ENCODE measurements at regions not wholly inside any gene's neighbourhood (a gene's known extent, or its start where the extent isn't known, plus 50 kb on each side); places are given as distances from the start of the nearest gene placed in this dataset.
A peak's percentile ranks its signal among the peaks of the same experiment; 100 is the strongest.

GRCh38 chr2:168392024-168392423, 64.0 kb upstream of the CERS6 start:
- Histone ChIP-seq H3K4me1 (ENCODE audit: control insufficient read depth, insufficient read depth, low read length) (no peaks in the 10 kb centered on the region), H3K36me3 (ENCODE audit: control insufficient read depth, insufficient read depth, low read length, severe bottlenecking) (no peaks in the 10 kb centered on the region), H3K9me3 (ENCODE audit: control insufficient read depth, low read length) (no peaks in the 10 kb centered on the region), H3K27me3 (replicated peaks; ENCODE audit: control insufficient read depth, insufficient read depth, low read length) (no peaks in the 10 kb centered on the region), H3K9ac (ENCODE audit: low read length) (no peak overlapping the region), H3K4me3 (ENCODE audit: low read length) (no peak overlapping the region)
- DNase-seq (ENCODE audit: low read depth) = peak; percentile 79

- H3K27me3 ChIP-seq (replicated peaks; ENCODE audit: control insufficient read depth, insufficient read depth, low read length) = no peaks in the 10 kb centered on the region
- no peak for DNase-seq (ENCODE audit: low read depth)
- no peak overlapping the region for H3K9ac ChIP-seq (ENCODE audit: low read length)
- H3K9me3 ChIP-seq (ENCODE audit: control insufficient read depth, low read length) = no peaks in the 10 kb centered on the region
- no peaks in the 10 kb centered on the region for H3K4me1 ChIP-seq (ENCODE audit: control insufficient read depth, insufficient read depth, low read length)
- no peak overlapping the region for H3K4me3 ChIP-seq (ENCODE audit: low read length)
- H3K36me3 ChIP-seq (ENCODE audit: control insufficient read depth, insufficient read depth, low read length, severe bottlenecking) = no peaks in the 10 kb centered on the region
Measured at GRCh38 chr2:168392797-168393196, 63.3 kb upstream of the CERS6 start.

GRCh38 chr2:168394262-168394661, 61.8 kb upstream of the CERS6 start:
- Histone ChIP-seq H3K36me3 (ENCODE audit: control insufficient read depth, insufficient read depth, low read length, severe bottlenecking) (no peaks in the 10 kb centered on the region), H3K4me1 (ENCODE audit: control insufficient read depth, insufficient read depth, low read length) (no peaks in the 10 kb centered on the region), H3K9ac (ENCODE audit: low read length) (no peak overlapping the region), H3K4me3 (ENCODE audit: low read length) (no peak overlapping the region), H3K27me3 (replicated peaks; ENCODE audit: control insufficient read depth, insufficient read depth, low read length) (no peaks in the 10 kb centered on the region), H3K9me3 (ENCODE audit: control insufficient read depth, low read length) (no peaks in the 10 kb centered on the region)
- no peak for DNase-seq (ENCODE audit: low read depth)

DNA sequence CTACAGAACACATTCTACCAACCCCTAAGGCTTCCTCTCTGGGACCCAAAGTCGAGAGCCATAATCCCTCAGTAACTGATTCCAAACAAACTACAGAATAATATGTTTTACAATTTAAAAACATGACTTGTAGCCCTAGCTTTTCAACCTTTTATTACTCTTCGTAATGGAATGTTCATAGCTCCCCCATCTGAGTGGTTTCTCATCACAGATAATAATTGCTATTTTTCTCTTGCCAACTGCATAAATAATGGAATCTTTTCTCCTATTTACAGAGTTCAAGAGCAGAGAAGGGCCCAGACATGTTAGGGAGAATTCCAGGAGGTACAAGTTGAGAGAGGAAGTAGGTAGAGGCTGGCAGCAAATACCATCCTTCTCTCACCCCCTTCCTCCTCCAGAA, 59.9 kb upstream of the CERS6 start:
- peaks cover 3% of the 10 kb centered on the region for H3K9me3 ChIP-seq (ENCODE audit: control insufficient read depth, low read length)
- peak; percentile 13 for DNase-seq (ENCODE audit: low read depth)

DNA sequence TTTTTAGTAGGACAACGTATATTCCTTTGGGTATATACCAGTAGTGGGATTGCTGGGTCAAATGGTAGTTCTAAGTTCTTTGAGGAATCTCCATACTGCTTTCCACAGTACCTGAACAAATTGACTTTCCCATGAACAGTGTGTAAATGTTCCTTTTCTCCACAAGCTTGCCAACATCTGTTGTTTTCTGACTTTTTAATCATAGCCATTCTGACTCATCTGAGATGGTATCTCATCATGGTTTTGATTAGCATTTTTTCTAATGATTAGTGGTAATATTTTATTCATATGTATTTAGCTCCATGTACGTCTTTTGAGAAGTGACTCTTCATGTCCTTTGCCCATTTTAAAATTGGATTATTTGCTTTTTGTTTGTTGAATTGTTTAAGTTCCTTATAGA, 58.4 kb upstream of the CERS6 start:
- DNase-seq (ENCODE audit: low read depth) = no peak
- Histone ChIP-seq H3K4me3 (ENCODE audit: low read length) (no peak overlapping the region), H3K27me3 (replicated peaks; ENCODE audit: control insufficient read depth, insufficient read depth, low read length) (no peaks in the 10 kb centered on the region), H3K9me3 (ENCODE audit: control insufficient read depth, low read length) (peaks cover 3% of the 10 kb centered on the region), H3K4me1 (ENCODE audit: control insufficient read depth, insufficient read depth, low read length) (no peaks in the 10 kb centered on the region), H3K36me3 (ENCODE audit: control insufficient read depth, insufficient read depth, low read length, severe bottlenecking) (no peaks in the 10 kb centered on the region), H3K9ac (ENCODE audit: low read length) (no peak overlapping the region)

More for the DNA sequence above, 59.9 kb upstream of the CERS6 start:
- Histone ChIP-seq H3K4me3 (ENCODE audit: low read length) (no peak overlapping the region), H3K4me1 (ENCODE audit: control insufficient read depth, insufficient read depth, low read length) (no peaks in the 10 kb centered on the region), H3K27me3 (replicated peaks; ENCODE audit: control insufficient read depth, insufficient read depth, low read length) (no peaks in the 10 kb centered on the region), H3K9ac (ENCODE audit: low read length) (no peak overlapping the region), H3K36me3 (ENCODE audit: control insufficient read depth, insufficient read depth, low read length, severe bottlenecking) (no peaks in the 10 kb centered on the region)

DNA sequence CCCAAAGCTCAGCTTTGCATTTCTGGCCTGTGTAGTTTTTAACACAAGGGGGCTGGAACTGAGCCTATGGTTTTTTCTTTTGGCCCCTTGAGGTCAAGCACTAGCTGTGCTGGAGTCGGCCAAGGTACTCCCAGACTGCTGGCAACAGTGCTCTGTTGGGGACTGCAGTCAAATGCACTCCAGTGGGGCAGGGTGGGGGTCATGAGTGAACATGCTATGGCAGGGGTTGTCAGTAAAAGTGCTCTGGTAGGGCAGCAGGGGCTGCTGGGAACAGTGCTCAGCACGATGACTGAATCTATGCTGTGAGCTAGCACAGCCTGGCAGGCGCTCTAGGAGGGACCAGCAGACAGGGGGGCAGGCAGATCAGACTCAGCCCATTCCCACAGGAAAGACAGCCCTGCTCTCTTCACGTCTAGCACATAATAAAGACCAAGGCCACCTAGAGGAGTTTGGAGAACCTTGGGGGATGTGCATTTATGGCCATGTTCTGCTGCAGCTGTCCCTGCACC, 55.0 kb upstream of the CERS6 start:
- no peak for DNase-seq (ENCODE audit: low read depth)
- peaks cover 6% of the 10 kb centered on the region for H3K9me3 ChIP-seq (ENCODE audit: control insufficient read depth, low read length)
- no peak overlapping the region for H3K9ac ChIP-seq (ENCODE audit: low read length)
- no peak overlapping the region for H3K4me3 ChIP-seq (ENCODE audit: low read length)
- no peaks in the 10 kb centered on the region for H3K4me1 ChIP-seq (ENCODE audit: control insufficient read depth, insufficient read depth, low read length)
- no peaks in the 10 kb centered on the region for H3K27me3 ChIP-seq (replicated peaks; ENCODE audit: control insufficient read depth, insufficient read depth, low read length)
- H3K36me3 ChIP-seq (ENCODE audit: control insufficient read depth, insufficient read depth, low read length, severe bottlenecking) = no peaks in the 10 kb centered on the region

- H3K27me3 ChIP-seq (replicated peaks; ENCODE audit: control insufficient read depth, insufficient read depth, low read length) = no peaks in the 10 kb centered on the region
- no peak for DNase-seq (ENCODE audit: low read depth)
- H3K4me3 ChIP-seq (ENCODE audit: low read length) = no peak overlapping the region
- peaks cover 9% of the 10 kb centered on the region for H3K9me3 ChIP-seq (ENCODE audit: control insufficient read depth, low read length)
- H3K4me1 ChIP-seq (ENCODE audit: control insufficient read depth, insufficient read depth, low read length) = no peaks in the 10 kb centered on the region
- no peaks in the 10 kb centered on the region for H3K36me3 ChIP-seq (ENCODE audit: control insufficient read depth, insufficient read depth, low read length, severe bottlenecking)
- H3K9ac ChIP-seq (ENCODE audit: low read length) = no peak overlapping the region
Measured at GRCh38 chr2:168401771-168402170, 54.3 kb upstream of the CERS6 start.

- Histone ChIP-seq H3K27me3 (replicated peaks; ENCODE audit: control insufficient read depth, insufficient read depth, low read length) (no peaks in the 10 kb centered on the region), H3K4me1 (ENCODE audit: control insufficient read depth, insufficient read depth, low read length) (no peaks in the 10 kb centered on the region), H3K9ac (ENCODE audit: low read length) (no peak overlapping the region), H3K36me3 (ENCODE audit: control insufficient read depth, insufficient read depth, low read length, severe bottlenecking) (no peaks in the 10 kb centered on the region), H3K9me3 (ENCODE audit: control insufficient read depth, low read length) (peaks cover 9% of the 10 kb centered on the region), H3K4me3 (ENCODE audit: low read length) (no peak overlapping the region)
- DNase-seq (ENCODE audit: low read depth) = no peak
Measured at GRCh38 chr2:168402531-168402930, 53.5 kb upstream of the CERS6 start.

DNA sequence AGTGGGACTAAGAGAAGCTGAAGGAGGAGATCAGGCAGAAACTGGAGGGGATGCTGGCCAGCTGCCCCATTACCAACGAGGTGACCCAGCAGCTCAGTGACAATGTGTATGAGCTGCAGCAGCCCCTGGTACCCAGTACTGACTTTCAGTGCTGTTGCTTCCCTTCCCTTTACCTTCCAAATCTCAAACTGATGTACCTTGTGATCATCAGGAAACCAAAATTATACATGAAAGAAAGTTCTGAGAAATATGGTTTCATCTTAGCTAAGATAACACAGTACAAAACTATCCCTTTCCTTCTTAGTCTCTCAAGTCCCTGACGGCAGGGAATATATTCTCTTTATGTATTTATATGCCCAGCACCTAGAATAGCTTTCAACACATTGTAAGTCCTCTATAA, 52.3 kb upstream of the CERS6 start:
- Histone ChIP-seq H3K27me3 (replicated peaks; ENCODE audit: control insufficient read depth, insufficient read depth, low read length) (no peaks in the 10 kb centered on the region), H3K9me3 (ENCODE audit: control insufficient read depth, low read length) (peaks cover 11% of the 10 kb centered on the region), H3K4me1 (ENCODE audit: control insufficient read depth, insufficient read depth, low read length) (no peaks in the 10 kb centered on the region), H3K9ac (ENCODE audit: low read length) (no peak overlapping the region), H3K36me3 (ENCODE audit: control insufficient read depth, insufficient read depth, low read length, severe bottlenecking) (no peaks in the 10 kb centered on the region), H3K4me3 (ENCODE audit: low read length) (no peak overlapping the region)
- DNase-seq (ENCODE audit: low read depth) = no peak

GRCh38 chr2:168404764-168405163, 51.3 kb upstream of the CERS6 start:
- Histone ChIP-seq H3K9ac (ENCODE audit: low read length) (no peak overlapping the region), H3K4me3 (ENCODE audit: low read length) (no peak overlapping the region), H3K27me3 (replicated peaks; ENCODE audit: control insufficient read depth, insufficient read depth, low read length) (no peaks in the 10 kb centered on the region), H3K36me3 (ENCODE audit: control insufficient read depth, insufficient read depth, low read length, severe bottlenecking) (no peaks in the 10 kb centered on the region), H3K9me3 (ENCODE audit: control insufficient read depth, low read length) (peaks cover 9% of the 10 kb centered on the region), H3K4me1 (ENCODE audit: control insufficient read depth, insufficient read depth, low read length) (no peaks in the 10 kb centered on the region)
- DNase-seq (ENCODE audit: low read depth) = no peak

Data from adipocyte (in vitro differentiated cells).